Prostate gland (tissue), 2 donors: ENCODE measurements at regions not wholly inside any gene's neighbourhood (a gene's known extent, or its start where the extent isn't known, plus 50 kb on each side); places are given as distances from the start of the nearest gene placed in this dataset.

Experiments
- DNase-seq: peaks from one replicate; pipeline ENCODE4 v3.0.0-alpha.2; 2019; ENCODE audit warnings: low spot score
- H3K27ac ChIP-seq, 2 donors: fragments of 200-600 bp; sonication (generic); 2 replicates each; pipeline ENCODE4 v1.5.1; 2017 to 2019
- H3K27me3 ChIP-seq: fragments of 200-600 bp; sonication (generic); replicated peaks from 2 replicates; pipeline ENCODE4 v1.5.1; 2019; ENCODE audit not compliant: insufficient read depth
- H3K36me3 ChIP-seq, 2 donors: fragments of 200-600 bp; sonication (generic); 1 replicate in 1 of 2; 2 replicates in 1 of 2; pipeline versions ENCODE4 v1.5.1 to v1.8.1; 2017 to 2019
- H3K4me1 ChIP-seq: fragments of 200-600 bp; sonication (generic); replicated peaks from 2 replicates; pipeline ENCODE4 v1.5.1; 2019
- H3K4me3 ChIP-seq, 2 donors: fragments of 200-600 bp; sonication (generic); 2 replicates each; pipeline ENCODE4 v1.5.1; 2017 to 2019
- H3K9me3 ChIP-seq: fragments of 200-600 bp; sonication (generic); 2 replicates; pipeline ENCODE4 v1.5.1; 2017
- POLR2A ChIP-seq: fragments of 450-650 bp; IDR thresholded peaks from one replicate; pipeline ENCODE4 v1.6.1; 2016; ENCODE audit warnings: antibody characterized with exemption, mild to moderate bottlenecking
- POLR2AphosphoS5 ChIP-seq: sonication (generic); formaldehyde crosslinking; IDR thresholded peaks from one replicate; pipeline ENCODE4 v1.6.1; 2017; ENCODE audit warnings: antibody characterized with exemption
- WGBS: methylation state at CpG from one replicate; pipeline ENCODE4 v1.1.5; 2018; 5-methylcytosine and 5-hydroxymethylcytosine counted together
- intact Hi-C: fragments of 100-400 bp; cut with DNase I; formaldehyde crosslinking; loops from one replicate; pipeline ENCODE4 v1.14.2; 2022
- TF ChIP-seq, protein P1 (sequence below), 4 experiments: fragments of 200-600 bp in 2 of 4; fragments of 450-650 bp in 2 of 4; sonication (generic) in 2 of 4; IDR thresholded peaks; 1 replicate in 3 of 4; 2 replicates in 1 of 4; pipeline ENCODE4 v1.5.1; 2016 to 2019; ENCODE audit warnings: antibody characterized with exemption in 4 of 4, mild to moderate bottlenecking in 2 of 4, moderate library complexity in 2 of 4

DNA sequence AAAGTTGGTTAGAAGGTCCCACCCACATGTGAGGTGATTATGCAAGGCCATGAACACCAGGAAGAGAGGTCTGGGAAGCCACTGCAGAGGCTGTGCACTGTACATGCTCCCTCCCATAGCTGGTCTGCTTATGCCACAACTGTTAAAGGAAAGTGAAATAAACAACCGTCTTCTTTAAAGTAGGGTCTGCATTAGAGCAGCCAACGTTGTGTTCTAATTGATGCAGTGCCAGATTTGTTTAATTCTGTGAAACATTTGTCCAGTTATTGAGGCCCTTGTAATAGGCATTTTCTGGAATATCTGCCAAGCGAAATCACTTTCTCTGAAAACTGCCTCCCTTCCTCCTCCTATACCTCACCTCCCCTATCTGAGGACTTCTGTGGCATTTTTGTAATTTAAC is 224.0 kb upstream of the LNX1 start:
- H3K36me3 ChIP-seq = no peaks in the 10 kb centered on the region
- H3K9me3 ChIP-seq = no peaks in the 10 kb centered on the region
- WGBS = 74% methylated on average over 3 of the region's 3 CpGs
- no peak overlapping the region for H3K27ac ChIP-seq
- intact Hi-C loops = no loop called here
- no peak for DNase-seq
- no peaks in the 10 kb centered on the region for H3K4me1 ChIP-seq
- no peak overlapping the region for H3K4me3 ChIP-seq
- TF ChIP-seq POLR2A (no peak), POLR2AphosphoS5 (no peak)
- TF ChIP-seq, protein P1, sequence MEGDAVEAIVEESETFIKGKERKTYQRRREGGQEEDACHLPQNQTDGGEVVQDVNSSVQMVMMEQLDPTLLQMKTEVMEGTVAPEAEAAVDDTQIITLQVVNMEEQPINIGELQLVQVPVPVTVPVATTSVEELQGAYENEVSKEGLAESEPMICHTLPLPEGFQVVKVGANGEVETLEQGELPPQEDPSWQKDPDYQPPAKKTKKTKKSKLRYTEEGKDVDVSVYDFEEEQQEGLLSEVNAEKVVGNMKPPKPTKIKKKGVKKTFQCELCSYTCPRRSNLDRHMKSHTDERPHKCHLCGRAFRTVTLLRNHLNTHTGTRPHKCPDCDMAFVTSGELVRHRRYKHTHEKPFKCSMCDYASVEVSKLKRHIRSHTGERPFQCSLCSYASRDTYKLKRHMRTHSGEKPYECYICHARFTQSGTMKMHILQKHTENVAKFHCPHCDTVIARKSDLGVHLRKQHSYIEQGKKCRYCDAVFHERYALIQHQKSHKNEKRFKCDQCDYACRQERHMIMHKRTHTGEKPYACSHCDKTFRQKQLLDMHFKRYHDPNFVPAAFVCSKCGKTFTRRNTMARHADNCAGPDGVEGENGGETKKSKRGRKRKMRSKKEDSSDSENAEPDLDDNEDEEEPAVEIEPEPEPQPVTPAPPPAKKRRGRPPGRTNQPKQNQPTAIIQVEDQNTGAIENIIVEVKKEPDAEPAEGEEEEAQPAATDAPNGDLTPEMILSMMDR (IDR thresholded peaks at IDR 0.05) = no peak
- H3K27me3 ChIP-seq = no peaks in the 10 kb centered on the region

DNA sequence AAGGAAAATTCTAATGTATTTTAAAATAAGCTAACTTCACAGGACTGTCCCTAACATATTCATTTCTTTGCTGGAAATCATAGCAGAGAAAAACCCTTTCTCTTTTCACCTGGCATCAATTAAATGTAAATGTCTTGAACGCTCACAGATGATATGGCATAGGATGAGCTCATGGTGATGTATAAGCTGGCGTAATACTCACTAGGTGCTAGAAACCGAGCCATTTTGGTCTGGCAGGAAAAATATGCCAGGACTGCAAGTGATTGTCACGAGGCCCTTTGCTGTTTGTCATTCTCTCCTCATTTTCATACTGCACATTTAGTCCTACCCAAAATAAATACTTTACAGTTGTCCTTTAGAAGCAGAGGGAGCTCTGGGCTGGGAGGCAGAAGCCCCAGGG is 222.7 kb upstream of the LNX1 start:
- no peaks in the 10 kb centered on the region for H3K36me3 ChIP-seq
- H3K9me3 ChIP-seq = no peaks in the 10 kb centered on the region
- no peak overlapping the region for H3K4me3 ChIP-seq
- no peak for DNase-seq
- no peaks in the 10 kb centered on the region for H3K27me3 ChIP-seq
- no peaks in the 10 kb centered on the region for H3K4me1 ChIP-seq
- TF ChIP-seq POLR2A (no peak), POLR2AphosphoS5 (no peak)
- TF ChIP-seq, protein P1 (IDR thresholded peaks at IDR 0.05) = no peak
- 89% methylated on average over 4 of the region's 4 CpGs for WGBS
- no peak overlapping the region for H3K27ac ChIP-seq
- intact Hi-C loops = no loop called here

DNA sequence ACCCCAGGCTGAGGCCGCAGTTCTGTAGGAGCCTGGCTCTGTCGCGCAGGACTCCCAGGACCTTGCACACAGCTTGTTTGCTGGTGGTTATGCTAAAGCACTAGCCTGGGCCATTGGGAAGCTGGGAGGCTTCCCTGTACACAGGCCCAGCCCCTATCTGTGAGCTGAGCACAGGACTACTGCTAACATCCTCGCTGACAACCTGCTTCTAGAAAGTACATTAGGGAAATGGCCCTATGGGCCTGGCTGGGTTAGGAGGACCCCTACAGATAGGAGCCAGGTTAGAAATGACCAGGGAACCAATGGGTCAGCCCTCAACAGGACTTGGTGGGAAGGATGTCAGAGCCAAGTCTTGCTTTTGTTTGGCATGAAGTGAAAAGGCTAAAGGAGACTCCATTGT is 219.4 kb upstream of the LNX1 start:
- DNase-seq = no peak
- intact Hi-C loops = no loop called here
- H3K4me3 ChIP-seq = no peak overlapping the region
- H3K4me1 ChIP-seq = no peaks in the 10 kb centered on the region
- no peaks in the 10 kb centered on the region for H3K36me3 ChIP-seq
- 92% methylated on average over 4 of the region's 4 CpGs for WGBS
- H3K27ac ChIP-seq = no peak overlapping the region
- no peaks in the 10 kb centered on the region for H3K9me3 ChIP-seq
- no peaks in the 10 kb centered on the region for H3K27me3 ChIP-seq
- TF ChIP-seq POLR2A (no peak), POLR2AphosphoS5 (no peak)
- TF ChIP-seq, protein P1 (IDR thresholded peaks at IDR 0.05) = no peak

DNA sequence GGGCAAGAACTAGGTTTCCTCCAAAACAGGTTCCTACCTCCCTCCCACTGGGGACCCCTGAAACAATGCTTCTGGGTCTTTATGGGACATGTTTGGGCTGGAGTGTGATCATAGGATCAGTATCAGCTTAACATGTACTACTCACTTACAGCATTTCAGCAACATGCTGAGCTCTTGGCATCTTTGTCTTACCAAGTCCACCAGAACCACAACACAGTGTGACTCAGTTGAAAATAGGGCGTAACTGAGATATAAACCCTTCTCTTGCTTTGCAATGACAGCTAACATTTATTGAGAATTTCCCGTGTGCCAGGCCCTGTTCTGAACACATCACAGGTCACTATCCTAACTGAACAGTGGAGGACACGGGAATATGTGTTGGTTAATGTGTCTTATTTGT is 218.5 kb upstream of the LNX1 start:
- Histone ChIP-seq H3K4me1 (no peaks in the 10 kb centered on the region), H3K4me3 (no peak overlapping the region), H3K27ac (no peak overlapping the region), H3K27me3 (no peaks in the 10 kb centered on the region), H3K9me3 (no peaks in the 10 kb centered on the region), H3K36me3 (no peaks in the 10 kb centered on the region)
- TF ChIP-seq POLR2AphosphoS5 (no peak), POLR2A (no peak)
- TF ChIP-seq, protein P1 (IDR thresholded peaks at IDR 0.05) = no peak
- no peak for DNase-seq
- intact Hi-C loops = no loop called here
- WGBS = 94% methylated on average over 3 of the region's 3 CpGs

DNA sequence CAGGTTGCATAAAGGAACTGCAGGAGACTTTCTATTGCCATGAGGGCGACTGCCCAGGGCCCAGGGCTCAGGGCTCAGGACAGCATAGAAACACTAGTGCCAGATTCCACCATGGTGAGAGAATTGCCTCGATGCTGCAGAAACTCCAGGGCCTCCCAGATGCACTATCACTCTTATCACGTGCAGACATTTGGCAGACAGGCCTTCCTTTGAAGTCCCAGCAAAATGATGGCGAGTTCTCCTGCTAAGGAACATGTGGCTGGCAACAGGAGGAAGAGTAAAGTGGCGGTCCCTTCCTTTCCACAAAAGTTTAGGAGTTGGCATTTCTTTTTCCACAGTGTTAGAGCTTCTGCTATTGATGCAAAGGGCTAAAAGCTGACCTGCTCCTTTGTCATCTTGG is 214.0 kb upstream of the LNX1 start:
- intact Hi-C loops = no loop called here
- Histone ChIP-seq H3K4me1 (no peaks in the 10 kb centered on the region), H3K9me3 (no peaks in the 10 kb centered on the region), H3K4me3 (no peak overlapping the region), H3K27ac (no peak overlapping the region), H3K36me3 (no peaks in the 10 kb centered on the region), H3K27me3 (no peaks in the 10 kb centered on the region)
- no peak for DNase-seq
- WGBS = 72% methylated on average over 5 of the region's 5 CpGs
- TF ChIP-seq POLR2A = no peak
- no peak for TF ChIP-seq POLR2AphosphoS5
- TF ChIP-seq, protein P1 (IDR thresholded peaks at IDR 0.05) = no peak
